Stimulated activated effector memory CD8-positive, alpha-beta T cell treated with anti-CD3 and anti-CD28 coated beads, Interleukin-12 subunit alpha, Interleukin-12 subunit beta, amount 100 ng/mL, for 72 hours (primary cell): ENCODE measurements at regions not wholly inside any gene's neighbourhood (a gene's known extent, or its start where the extent isn't known, plus 50 kb on each side); places are given as distances from the start of the nearest gene placed in this dataset.
"Not testable (repeated sequence)": the region's sequence is repeated elsewhere in the genome, so short reads cannot be mapped to it uniquely, and the experiment has no call there.

Source experiments
- ATAC-seq: fragments of 150-1000 bp; cut with Tn5 transposase; 2 replicates; pipeline ENCODE4 v1.10.0; 2021
- DNase-seq, 2 donors: peaks; one replicate each; pipeline ENCODE4 v3.0.0; 2021 to 2022; ENCODE audit warnings: low spot score in 2 of 2
- H3K27ac Mint-ChIP-seq: one replicate; pipeline ENCODE4 v1.8.0; 2022; ENCODE audit warnings: mild to moderate bottlenecking, mixed read lengths
- H3K36me3 Mint-ChIP-seq: one replicate; pipeline ENCODE4 v1.8.0; 2022; ENCODE audit warnings: mild to moderate bottlenecking, mixed read lengths
- H3K4me1 Mint-ChIP-seq: one replicate; pipeline ENCODE4 v1.8.0; 2022; ENCODE audit warnings: mixed read lengths
- H3K4me3 Mint-ChIP-seq: one replicate; pipeline ENCODE4 v1.8.0; 2022; ENCODE audit warnings: mild to moderate bottlenecking, mixed read lengths
- H3K9me3 Mint-ChIP-seq: one replicate; pipeline ENCODE4 v1.8.0; 2022; ENCODE audit warnings: mixed read lengths

DNA sequence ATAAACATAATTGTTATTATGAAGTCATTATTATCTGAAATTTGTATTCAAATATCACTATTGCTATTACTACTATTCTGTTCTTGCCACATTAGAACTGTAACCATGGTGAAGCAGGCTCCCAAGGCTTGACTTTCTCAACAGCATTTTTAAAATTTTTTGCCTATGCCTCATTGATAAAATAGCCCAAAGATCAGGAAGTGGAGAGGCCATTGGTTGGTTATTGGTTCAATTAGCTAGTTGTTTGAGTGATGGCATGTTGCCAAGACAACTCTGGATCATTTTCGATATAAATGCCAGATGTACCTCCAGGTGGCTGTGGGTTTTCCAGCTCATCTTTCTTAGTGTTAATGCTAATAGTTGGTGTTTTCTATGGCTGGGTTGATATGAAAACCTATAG, 513.5 kb downstream of the TRIB2 start:
- DNase-seq (no peak), ATAC-seq (no peak)
- H3K4me3 Mint-ChIP-seq, result no peak overlapping the region
- H3K36me3 Mint-ChIP-seq, result no peaks in the 10 kb centered on the region
- H3K9me3 Mint-ChIP-seq, result no peaks in the 10 kb centered on the region
- no peak overlapping the region for H3K27ac Mint-ChIP-seq
- no peaks in the 10 kb centered on the region for H3K4me1 Mint-ChIP-seq

DNA sequence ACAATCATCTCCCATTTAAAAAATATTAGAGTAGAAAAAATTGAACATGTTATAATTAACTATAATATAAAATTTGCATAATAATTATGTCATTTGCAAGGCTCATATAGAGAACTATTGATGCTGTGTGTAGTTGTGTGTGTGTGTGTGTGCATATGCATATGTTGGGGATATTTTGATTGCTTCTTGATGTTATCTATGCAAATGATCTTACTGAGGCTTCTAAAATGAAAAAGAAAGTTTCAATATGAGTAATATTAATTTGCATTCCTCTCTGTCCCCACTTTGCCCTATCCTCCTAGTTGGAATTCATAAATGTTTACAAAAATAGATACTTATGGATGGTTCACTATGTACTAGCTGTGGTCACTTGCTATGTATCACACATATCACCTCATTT, 523.3 kb downstream of the TRIB2 start:
- no peak overlapping the region for H3K27ac Mint-ChIP-seq
- H3K9me3 Mint-ChIP-seq, result peaks cover 2% of the 10 kb centered on the region
- no peak for DNase-seq
- H3K4me3 Mint-ChIP-seq, result no peak overlapping the region
- no peaks in the 10 kb centered on the region for H3K36me3 Mint-ChIP-seq
- no peaks in the 10 kb centered on the region for H3K4me1 Mint-ChIP-seq
- no peak for ATAC-seq

DNA sequence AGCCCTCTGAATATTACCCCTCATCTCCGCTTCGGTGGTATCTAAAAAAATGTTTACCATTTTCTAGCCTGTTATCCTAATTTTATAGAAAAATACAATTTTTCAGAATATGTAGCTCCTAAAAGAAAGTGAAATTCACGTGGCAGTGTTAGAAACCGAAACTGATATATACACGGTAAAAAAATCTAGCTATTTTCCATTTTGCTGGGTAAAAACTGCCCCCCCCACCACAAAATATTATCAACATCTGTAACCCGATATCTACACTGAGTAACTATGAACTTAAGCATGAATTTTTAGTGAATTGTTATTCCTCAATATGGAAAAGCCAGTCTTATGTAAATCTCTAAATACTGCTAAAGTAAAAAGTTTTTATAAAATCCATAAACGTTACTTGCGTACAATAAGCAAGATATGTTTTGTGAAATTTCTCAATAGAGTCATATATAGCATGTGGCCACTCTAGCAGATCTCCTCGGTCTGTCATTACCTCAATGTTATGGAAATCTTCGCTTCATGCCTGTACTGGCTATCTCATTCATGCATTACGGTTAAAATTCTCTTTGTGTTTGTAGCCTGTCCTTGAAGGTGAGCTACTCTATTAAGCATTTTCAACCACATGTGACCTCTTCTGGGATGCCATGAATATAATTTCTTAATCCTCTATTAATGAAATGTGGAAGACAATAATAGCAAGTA, 524.2 kb downstream of the TRIB2 start:
- ATAC-seq (no peak), DNase-seq (no peak)
- no peak overlapping the region for H3K27ac Mint-ChIP-seq
- no peak overlapping the region for H3K4me3 Mint-ChIP-seq
- H3K36me3 Mint-ChIP-seq, result no peaks in the 10 kb centered on the region
- peaks cover 2% of the 10 kb centered on the region for H3K9me3 Mint-ChIP-seq
- H3K4me1 Mint-ChIP-seq, result no peaks in the 10 kb centered on the region

DNA sequence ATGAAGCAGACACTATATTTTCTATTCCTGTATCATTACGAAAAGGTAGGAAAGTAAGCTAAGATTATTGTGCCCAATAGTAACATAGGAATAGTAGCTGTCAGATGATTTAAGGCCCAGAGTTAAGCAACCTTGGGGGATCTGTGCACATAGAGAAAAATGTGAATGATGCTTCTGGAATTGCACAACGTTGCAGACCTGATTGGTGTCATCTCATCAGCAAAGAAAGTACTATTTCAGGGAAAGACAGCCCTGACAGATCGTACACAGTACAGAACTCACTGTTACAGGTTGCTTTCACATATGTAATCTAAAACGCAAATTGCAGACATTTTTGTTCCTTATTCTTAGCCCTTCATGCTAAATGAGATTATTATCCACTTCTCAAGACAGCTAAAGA, 535.9 kb downstream of the TRIB2 start:
- no peak overlapping the region for H3K27ac Mint-ChIP-seq
- H3K4me3 Mint-ChIP-seq, result no peak overlapping the region
- ATAC-seq (no peak), DNase-seq (no peak)
- H3K36me3 Mint-ChIP-seq, result no peaks in the 10 kb centered on the region
- no peaks in the 10 kb centered on the region for H3K4me1 Mint-ChIP-seq
- H3K9me3 Mint-ChIP-seq, result no peaks in the 10 kb centered on the region

- ATAC-seq (no peak), DNase-seq (no peak)
- peaks cover 6% of the 10 kb centered on the region for H3K9me3 Mint-ChIP-seq
- H3K27ac Mint-ChIP-seq, result no peak overlapping the region
- no peaks in the 10 kb centered on the region for H3K36me3 Mint-ChIP-seq
- H3K4me3 Mint-ChIP-seq, result no peak overlapping the region
- no peaks in the 10 kb centered on the region for H3K4me1 Mint-ChIP-seq
Observed at GRCh38 chr2:13255485-13255884, 538.7 kb downstream of the TRIB2 start.

DNA sequence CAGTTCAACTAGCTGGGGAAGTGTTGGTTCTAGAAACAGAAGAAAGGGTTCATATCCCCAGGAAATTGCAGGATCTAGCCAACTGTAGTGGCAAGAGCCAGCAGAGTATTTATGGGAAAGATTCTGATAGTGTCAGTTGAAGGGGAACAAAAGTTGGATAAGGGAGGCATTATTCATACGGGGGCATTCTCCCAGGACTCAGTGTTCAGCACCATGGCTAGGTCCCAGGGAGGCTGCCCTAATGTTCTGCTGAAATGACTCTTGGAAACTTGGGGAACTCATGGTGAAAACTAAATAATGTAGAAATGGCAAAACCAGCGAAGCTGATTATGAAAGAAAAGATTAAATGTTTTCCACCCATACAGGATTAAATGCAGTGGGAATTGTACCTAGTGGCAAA, 543.7 kb downstream of the TRIB2 start:
- ATAC-seq, result no peak
- peaks cover 9% of the 10 kb centered on the region for H3K9me3 Mint-ChIP-seq
- H3K4me1 Mint-ChIP-seq, result no peaks in the 10 kb centered on the region
- no peak for DNase-seq
- H3K27ac Mint-ChIP-seq, result no peak overlapping the region
- no peak overlapping the region for H3K4me3 Mint-ChIP-seq
- H3K36me3 Mint-ChIP-seq, result no peaks in the 10 kb centered on the region

DNA sequence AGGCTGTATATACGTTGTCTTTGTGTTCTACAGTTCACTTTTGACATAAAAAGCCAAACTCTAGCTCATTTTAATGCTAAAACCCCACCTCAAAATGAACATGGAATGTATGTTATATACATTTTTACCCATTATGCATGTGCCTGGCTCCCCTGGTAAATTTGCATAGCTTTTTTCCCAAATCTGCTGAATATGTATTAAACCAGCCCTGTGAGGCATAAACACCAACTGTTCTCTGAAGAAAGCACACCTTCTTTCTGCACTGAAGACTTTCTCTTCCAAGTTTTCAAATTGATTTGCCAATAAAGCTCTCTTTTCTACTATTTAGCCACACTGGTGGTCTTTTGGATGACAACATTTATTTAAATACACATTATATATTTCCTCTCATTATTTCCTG, 549.4 kb downstream of the TRIB2 start:
- ATAC-seq (no peak), DNase-seq (no peak)
- Mint-ChIP-seq H3K27ac (no peak overlapping the region), H3K36me3 (no peaks in the 10 kb centered on the region), H3K4me3 (no peak overlapping the region), H3K4me1 (no peaks in the 10 kb centered on the region), H3K9me3 (peaks cover 4% of the 10 kb centered on the region)

DNA sequence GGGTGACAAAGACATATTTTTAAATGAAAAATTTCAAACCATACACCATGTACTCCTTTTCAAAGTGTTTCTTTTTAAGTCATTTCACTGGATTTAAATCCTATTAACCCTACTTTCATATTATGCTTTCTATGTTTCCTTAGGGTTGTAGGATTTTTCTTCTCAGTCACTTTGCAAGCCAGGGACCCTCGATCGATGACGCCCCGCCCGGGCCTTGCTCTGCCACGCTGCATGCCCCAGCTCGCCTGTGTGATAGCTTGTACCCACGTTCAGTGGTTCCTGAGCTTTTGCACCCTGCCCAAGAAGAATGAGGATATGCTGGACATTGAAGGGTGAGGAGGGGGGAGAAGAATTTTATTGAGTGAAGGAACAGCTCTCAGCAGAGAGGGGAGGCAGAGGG, 568.0 kb downstream of the TRIB2 start:
- peaks cover 1% of the 10 kb centered on the region for H3K9me3 Mint-ChIP-seq
- H3K36me3 Mint-ChIP-seq, result no peaks in the 10 kb centered on the region

DNA sequence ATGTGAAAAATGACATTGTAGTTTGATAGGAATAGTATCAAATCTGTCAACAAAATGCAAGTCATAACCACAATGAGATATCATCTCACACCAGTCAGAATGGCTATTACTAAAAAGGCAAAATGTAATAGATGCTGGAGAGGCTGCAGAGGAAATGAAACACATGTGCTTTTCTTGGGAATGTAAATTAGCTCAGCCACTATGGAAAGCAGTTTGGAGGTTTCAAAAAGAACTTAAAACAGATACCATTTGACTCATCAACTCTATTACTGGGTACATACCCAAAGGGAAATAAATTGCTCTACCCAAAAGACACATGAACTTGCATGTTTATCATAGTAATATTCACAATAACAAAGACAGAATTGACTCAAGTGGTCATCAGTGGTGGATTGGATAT, 572.6 kb downstream of the TRIB2 start:
- Mint-ChIP-seq H3K9me3 (peaks cover 2% of the 10 kb centered on the region), H3K4me3 (no peak overlapping the region), H3K36me3 (no peaks in the 10 kb centered on the region), H3K4me1 (no peaks in the 10 kb centered on the region), H3K27ac (no peak overlapping the region)
- DNase-seq (no peak), ATAC-seq (no peak)

More for the DNA sequence above, 568.0 kb downstream of the TRIB2 start:
- Mint-ChIP-seq H3K4me3 (no peak overlapping the region), H3K27ac (no peak overlapping the region), H3K4me1 (no peaks in the 10 kb centered on the region)
- ATAC-seq, result no peak
- no peak for DNase-seq

DNA sequence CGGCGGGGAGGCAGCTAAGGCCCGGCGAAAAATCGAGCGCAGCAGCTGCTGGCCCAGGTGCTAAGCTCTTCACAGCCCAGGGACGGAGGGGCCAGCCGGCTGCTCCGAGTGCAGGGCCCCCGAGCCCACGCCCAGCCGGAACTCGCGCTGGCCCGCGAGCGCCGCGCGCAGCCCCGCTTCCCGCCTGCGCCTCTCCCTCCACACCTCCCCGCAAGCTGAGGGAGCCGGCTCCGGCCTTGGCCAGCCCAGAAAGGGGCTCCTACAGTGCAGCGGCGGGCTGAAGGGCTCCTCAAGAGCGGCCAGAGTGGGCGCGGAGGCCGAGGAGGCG, 591.7 kb downstream of the TRIB2 start:
- not testable (repeated sequence) for H3K36me3 Mint-ChIP-seq, H3K9me3 Mint-ChIP-seq, H3K4me1 Mint-ChIP-seq, DNase-seq, H3K27ac Mint-ChIP-seq, ATAC-seq, H3K4me3 Mint-ChIP-seq

DNA sequence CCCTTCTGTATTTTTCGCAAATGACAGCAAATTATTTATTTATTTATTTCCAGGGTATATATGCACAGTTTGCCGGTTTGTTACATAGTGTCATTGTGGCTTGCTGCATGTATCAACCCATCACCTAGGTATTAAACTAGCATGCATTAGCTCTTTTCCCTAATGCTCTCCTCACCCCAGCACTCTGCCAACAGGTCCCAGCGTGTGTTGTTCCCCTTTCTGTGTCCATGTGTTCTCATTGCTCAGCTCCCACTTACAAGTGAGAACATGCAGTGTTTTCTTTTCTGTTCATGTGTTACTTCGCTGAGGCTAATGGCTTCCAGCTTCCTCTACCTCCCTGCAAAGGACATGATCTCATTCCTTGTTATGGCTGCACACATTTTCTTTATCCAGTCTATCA, 592.3 kb downstream of the TRIB2 start:
- Mint-ChIP-seq H3K27ac (no peak overlapping the region), H3K4me3 (no peak overlapping the region), H3K9me3 (peaks cover 5% of the 10 kb centered on the region), H3K36me3 (no peaks in the 10 kb centered on the region), H3K4me1 (no peaks in the 10 kb centered on the region)
- no peak for ATAC-seq
- DNase-seq, result no peak

- no peak overlapping the region for H3K4me3 Mint-ChIP-seq
- peaks cover 9% of the 10 kb centered on the region for H3K9me3 Mint-ChIP-seq
- H3K4me1 Mint-ChIP-seq, result no peaks in the 10 kb centered on the region
- H3K27ac Mint-ChIP-seq, result no peak overlapping the region
- no peaks in the 10 kb centered on the region for H3K36me3 Mint-ChIP-seq
- no peak for DNase-seq
- no peak for ATAC-seq
Observed at GRCh38 chr2:13332060-13332459, 615.3 kb downstream of the TRIB2 start.

GRCh38 chr2:13334071-13334470, 617.3 kb downstream of the TRIB2 start:
- ATAC-seq, DNase-seq, H3K27ac Mint-ChIP-seq, H3K9me3 Mint-ChIP-seq, H3K36me3 Mint-ChIP-seq, H3K4me1 Mint-ChIP-seq, H3K4me3 Mint-ChIP-seq: not testable (repeated sequence)

GRCh38 chr2:13334545-13334944, 617.8 kb downstream of the TRIB2 start:
- DNase-seq (no peak), ATAC-seq (no peak)
- H3K36me3 Mint-ChIP-seq, result no peaks in the 10 kb centered on the region
- peaks cover 6% of the 10 kb centered on the region for H3K9me3 Mint-ChIP-seq
- H3K4me1 Mint-ChIP-seq, result no peaks in the 10 kb centered on the region
- no peak overlapping the region for H3K27ac Mint-ChIP-seq
- H3K4me3 Mint-ChIP-seq, result no peak overlapping the region

DNA sequence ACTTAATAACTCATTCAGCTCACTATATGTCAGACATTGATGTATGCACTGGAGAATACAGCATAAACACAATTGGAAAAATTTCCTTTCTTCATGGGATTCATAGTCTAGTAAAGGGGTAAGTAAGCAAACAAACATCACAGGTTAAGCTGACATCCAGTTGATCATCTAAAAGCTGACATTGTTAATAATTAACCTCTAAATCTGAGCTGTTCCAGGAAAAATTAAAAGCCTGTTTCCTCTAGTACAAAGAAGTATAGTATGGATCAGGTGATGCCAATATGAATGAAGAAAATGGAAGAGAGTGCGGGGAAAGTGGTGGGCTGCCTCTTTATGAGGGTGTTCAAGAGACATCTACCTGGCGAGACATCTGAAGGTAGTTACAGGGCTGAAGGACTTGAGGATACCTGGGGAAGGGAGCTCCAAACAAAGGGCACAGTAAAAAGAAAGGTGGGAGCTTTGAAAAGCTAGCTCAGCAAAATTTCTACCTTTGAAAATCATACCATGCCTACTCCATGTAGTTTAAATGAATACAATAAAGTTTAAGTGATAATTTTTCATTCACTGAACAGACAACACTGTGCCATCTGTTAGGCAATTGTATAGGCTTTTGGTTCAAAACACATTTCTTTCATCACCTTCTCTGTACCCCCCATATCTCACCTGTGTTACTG, 619.3 kb downstream of the TRIB2 start:
- peaks cover 6% of the 10 kb centered on the region for H3K9me3 Mint-ChIP-seq
- no peak overlapping the region for H3K4me3 Mint-ChIP-seq
- no peak for DNase-seq
- no peak for ATAC-seq
- no peak overlapping the region for H3K27ac Mint-ChIP-seq
- H3K36me3 Mint-ChIP-seq, result no peaks in the 10 kb centered on the region
- H3K4me1 Mint-ChIP-seq, result no peaks in the 10 kb centered on the region

DNA sequence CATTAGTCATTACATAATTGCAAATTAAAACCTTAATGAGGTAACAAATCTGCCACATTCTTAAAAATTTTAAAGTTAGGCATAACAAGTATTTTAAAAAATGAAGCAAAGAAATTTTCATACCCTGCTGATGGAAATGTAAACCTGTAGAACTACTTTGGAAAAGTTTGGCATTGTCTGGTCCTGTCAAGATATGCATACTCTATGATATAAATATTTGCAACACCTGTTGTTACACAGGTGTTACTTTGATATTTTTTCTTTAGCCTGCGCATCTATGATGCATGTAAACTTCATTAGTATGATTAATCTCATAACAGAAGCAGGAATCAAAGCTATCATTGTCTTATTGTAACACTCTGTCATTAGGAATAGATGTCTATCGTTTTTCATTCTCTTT, 634.3 kb downstream of the TRIB2 start:
- no peaks in the 10 kb centered on the region for H3K4me1 Mint-ChIP-seq
- H3K36me3 Mint-ChIP-seq, result no peaks in the 10 kb centered on the region
- no peak for DNase-seq
- H3K9me3 Mint-ChIP-seq, result peaks cover 11% of the 10 kb centered on the region
- H3K27ac Mint-ChIP-seq, result no peak overlapping the region
- no peak overlapping the region for H3K4me3 Mint-ChIP-seq
- ATAC-seq, result no peak
